Hepatocyte (in vitro differentiated cells): ENCODE measurements at regions not wholly inside any gene's neighbourhood (a gene's known extent, or its start where the extent isn't known, plus 50 kb on each side); places are given as distances from the start of the nearest gene placed in this dataset.

ENCODE experiments used
- DNase-seq: peaks from one replicate; pipeline ENCODE4 v3.0.0-alpha.2; 2016; ENCODE audit warnings: low spot score
- H2AFZ ChIP-seq: fragments of 200-600 bp; sonication (generic); 2 replicates; pipeline ENCODE4 v1.6.0; 2016; ENCODE audit warnings: antibody characterized with exemption, mild to moderate bottlenecking
- H3K27ac ChIP-seq: fragments of 200-600 bp; sonication (generic); 2 replicates; pipeline ENCODE4 v1.5.1; 2016; ENCODE audit warnings: mild to moderate bottlenecking
- H3K27me3 ChIP-seq: fragments of 200-600 bp; sonication (generic); 2 replicates; pipeline ENCODE4 v1.6.1; 2016
- H3K36me3 ChIP-seq: fragments of 200-600 bp; sonication (generic); replicated peaks from 2 replicates; pipeline ENCODE4 v1.5.1; 2016; ENCODE audit warnings: low read depth; ENCODE audit not compliant: insufficient read depth
- H3K4me1 ChIP-seq: fragments of 200-600 bp; sonication (generic); 2 replicates; pipeline ENCODE4 v1.5.1; 2016; ENCODE audit warnings: mild to moderate bottlenecking, moderate library complexity; ENCODE audit not compliant: insufficient read depth
- H3K4me2 ChIP-seq: fragments of 200-600 bp; sonication (generic); 2 replicates; pipeline ENCODE4 v1.6.0; 2016
- H3K4me3 ChIP-seq: fragments of 200-600 bp; sonication (generic); 2 replicates; pipeline ENCODE4 v1.5.1; 2016; ENCODE audit warnings: mild to moderate bottlenecking
- H3K79me2 ChIP-seq: fragments of 200-600 bp; sonication (generic); 2 replicates; pipeline ENCODE4 v1.6.0; 2017; ENCODE audit warnings: mild to moderate bottlenecking
- H3K9me2 ChIP-seq: fragments of 200-600 bp; sonication (generic); replicated peaks from 2 replicates; pipeline ENCODE4 v1.6.0; 2017; ENCODE audit warnings: mild to moderate bottlenecking; ENCODE audit not compliant: insufficient read depth
- H3K9me3 ChIP-seq: fragments of 200-600 bp; sonication (generic); 2 replicates; pipeline ENCODE4 v1.5.1; 2016; ENCODE audit warnings: low read depth, mild to moderate bottlenecking
- H4K20me1 ChIP-seq: fragments of 200-600 bp; sonication (generic); 2 replicates; pipeline ENCODE4 v1.6.0; 2016; ENCODE audit warnings: mild to moderate bottlenecking; ENCODE audit not compliant: insufficient read depth, poor library complexity, severe bottlenecking
- CTCF ChIP-seq: fragments of 200-600 bp; sonication (generic); IDR thresholded peaks from 2 replicates; pipeline ENCODE4 v1.5.1; 2016; ENCODE audit warnings: antibody characterized with exemption, mild to moderate bottlenecking; ENCODE audit not compliant: poor library complexity
- EZH2 ChIP-seq: fragments of 200-600 bp; sonication (generic); IDR thresholded peaks from 2 replicates; pipeline ENCODE4 v1.6.1; 2016; ENCODE audit warnings: antibody characterized with exemption, mild to moderate bottlenecking, borderline replicate concordance
- EZH2phosphoT487 ChIP-seq: fragments of 200-600 bp; sonication (generic); IDR thresholded peaks from one replicate; pipeline ENCODE4 v1.6.1; 2018; ENCODE audit warnings: antibody characterized with exemption, mild to moderate bottlenecking, low read depth, moderate library complexity; ENCODE audit not compliant: unreplicated experiment, severe bottlenecking
- WGBS: methylation state at CpG from one replicate; pipeline ENCODE4 v1.1.6; 2016; ENCODE audit warnings: low lambda C conversion rate; ENCODE audit errors: missing lambda C conversion rate; 5-methylcytosine and 5-hydroxymethylcytosine counted together

- no peak for DNase-seq
- Histone ChIP-seq H3K4me3 (no peak overlapping the region), H3K9me2 (no peaks in the 10 kb centered on the region), H3K36me3 (no peaks in the 10 kb centered on the region), H3K27me3 (no peaks in the 10 kb centered on the region), H4K20me1 (no peaks in the 10 kb centered on the region), H2AFZ (no peak overlapping the region), H3K4me1 (no peaks in the 10 kb centered on the region), H3K79me2 (no peaks in the 10 kb centered on the region), H3K27ac (no peak overlapping the region), H3K4me2 (no peak overlapping the region), H3K9me3 (no peaks in the 10 kb centered on the region)
- WGBS = 59% methylated on average over 6 of the region's 6 CpGs
- TF ChIP-seq CTCF (no peak), EZH2phosphoT487 (no peak), EZH2 (no peak)
Observed at GRCh38 chr5:125120012-125120411, 373.6 kb upstream of the ZNF608 start.

GRCh38 chr5:125125031-125125823 lies 378.8 kb upstream of the ZNF608 start:
- H3K4me2 ChIP-seq = peak overlapping the region; percentile 45
- H3K4me1 ChIP-seq = no peaks in the 10 kb centered on the region
- peak overlapping the region; percentile 9 for H3K27ac ChIP-seq
- 44% methylated on average over 6 of the region's 6 CpGs for WGBS
- no peak for DNase-seq
- no peaks in the 10 kb centered on the region for H3K9me3 ChIP-seq
- H2AFZ ChIP-seq = peak overlapping the region; percentile 1
- H3K9me2 ChIP-seq = no peaks in the 10 kb centered on the region
- H3K27me3 ChIP-seq = no peaks in the 10 kb centered on the region
- TF ChIP-seq EZH2phosphoT487 (no peak), CTCF (no peak), EZH2 (no peak)
- H4K20me1 ChIP-seq = no peaks in the 10 kb centered on the region
- H3K36me3 ChIP-seq = no peaks in the 10 kb centered on the region
- H3K79me2 ChIP-seq = no peaks in the 10 kb centered on the region
- H3K4me3 ChIP-seq = no peak overlapping the region

- H4K20me1 ChIP-seq = no peaks in the 10 kb centered on the region
- no peak overlapping the region for H3K4me2 ChIP-seq
- no peaks in the 10 kb centered on the region for H3K79me2 ChIP-seq
- H3K36me3 ChIP-seq = no peaks in the 10 kb centered on the region
- no peak overlapping the region for H3K27ac ChIP-seq
- no peaks in the 10 kb centered on the region for H3K9me2 ChIP-seq
- no peak overlapping the region for H3K4me3 ChIP-seq
- DNase-seq = no peak
- no peaks in the 10 kb centered on the region for H3K9me3 ChIP-seq
- H2AFZ ChIP-seq = no peak overlapping the region
- TF ChIP-seq CTCF (no peak), EZH2phosphoT487 (no peak), EZH2 (no peak)
- no peaks in the 10 kb centered on the region for H3K27me3 ChIP-seq
- H3K4me1 ChIP-seq = no peaks in the 10 kb centered on the region
Observed at GRCh38 chr5:125126050-125126449, 379.6 kb upstream of the ZNF608 start.
